ENCODE measurements at regions not wholly inside any gene's neighbourhood (a gene's known extent, or its start where the extent isn't known, plus 50 kb on each side); places are given as distances from the start of the nearest gene placed in this dataset.

DNA sequence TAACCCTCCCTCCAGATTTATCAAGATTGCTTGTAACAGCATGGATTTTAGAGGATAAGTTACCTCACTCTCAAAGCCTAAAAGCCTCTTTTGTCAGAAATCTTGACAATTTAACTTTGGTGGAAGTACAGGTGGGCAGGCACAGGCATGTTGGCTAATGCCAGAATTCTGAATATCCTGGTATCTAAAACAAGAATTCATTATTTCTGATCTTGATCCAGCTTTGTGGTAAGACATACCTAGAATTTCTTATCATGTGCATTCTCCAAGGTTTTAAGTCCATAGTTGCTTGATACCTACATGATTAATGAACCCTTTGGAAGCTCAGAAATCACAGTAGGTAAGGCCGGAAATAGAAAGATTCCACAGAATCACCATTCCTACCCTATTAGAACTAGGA, 109.9 kb upstream of the TTC14 start:
- H3K9me2 ChIP-seq (ENCODE audit: insufficient read depth): no peaks in the 10 kb centered on the region
- no peak for ATAC-seq
- Mint-ChIP-seq H3K27ac (no peak overlapping the region), H3K4me3 (no peak overlapping the region), H3K36me3 (ENCODE audit: low read depth) (no peaks in the 10 kb centered on the region), H3K4me1 (no peaks in the 10 kb centered on the region), H3K27me3 (ENCODE audit: insufficient read depth, low read depth, poor library complexity) (peaks cover 1% of the 10 kb centered on the region), H3K9me3 (peaks cover 3% of the 10 kb centered on the region; the same call in 1 of the 3 replicates)
- no peak overlapping the region for H3K4me3 ChIP-seq
- H3K27ac ChIP-seq (ENCODE audit: low read depth): no peak overlapping the region
- H4K20me1 ChIP-seq (replicated peaks; ENCODE audit: insufficient read depth): no peaks in the 10 kb centered on the region
- H3K4me1 ChIP-seq (ENCODE audit: insufficient read depth): no peaks in the 10 kb centered on the region
- H3K4me2 ChIP-seq: no peak overlapping the region
- no peak for DNase-seq (ENCODE audit: low spot score)
- H2AFZ ChIP-seq: peak overlapping the region; percentile 40; the same call in 1 of the 2 replicates
- no peaks in the 10 kb centered on the region for H3K79me2 ChIP-seq (replicated peaks; ENCODE audit: insufficient read depth)
- TF ChIP-seq EZH2phosphoT487 (IDR thresholded peaks at IDR 0.05; ENCODE audit: unreplicated experiment): no peak
- no peaks in the 10 kb centered on the region for H3F3A ChIP-seq (replicated peaks; ENCODE audit: low read depth)
- H3K36me3 ChIP-seq (ENCODE audit: insufficient read depth): no peaks in the 10 kb centered on the region
- H3K27me3 ChIP-seq (ENCODE audit: insufficient read depth): no peaks in the 10 kb centered on the region

GRCh38 chr3:180496995-180497394, 105.0 kb upstream of the TTC14 start:
- Histone ChIP-seq H3F3A (replicated peaks; ENCODE audit: low read depth) (no peaks in the 10 kb centered on the region), H3K79me2 (replicated peaks; ENCODE audit: insufficient read depth) (no peaks in the 10 kb centered on the region), H3K27me3 (ENCODE audit: insufficient read depth) (no peaks in the 10 kb centered on the region), H3K4me2 (no peak overlapping the region), H3K4me1 (ENCODE audit: insufficient read depth) (no peaks in the 10 kb centered on the region), H3K36me3 (ENCODE audit: insufficient read depth) (no peaks in the 10 kb centered on the region), H3K4me3 (no peak overlapping the region), H4K20me1 (replicated peaks; ENCODE audit: insufficient read depth) (no peaks in the 10 kb centered on the region), H3K9me2 (ENCODE audit: insufficient read depth) (0 out of 2 replicates have a peak, but pooled peaks cover 3% of the 10 kb centered on the region), H2AFZ (peak overlapping the region; percentile 67; the same call in 1 of the 2 replicates), H3K27ac (ENCODE audit: low read depth) (no peak overlapping the region)
- Mint-ChIP-seq H3K4me1 (no peaks in the 10 kb centered on the region), H3K4me3 (no peak overlapping the region), H3K27ac (no peak overlapping the region), H3K36me3 (ENCODE audit: low read depth) (peaks cover 9% of the 10 kb centered on the region; the same call in 2 of the 3 replicates), H3K27me3 (ENCODE audit: insufficient read depth, low read depth, poor library complexity) (peaks cover 2% of the 10 kb centered on the region), H3K9me3 (peaks cover 12% of the 10 kb centered on the region)
- no peak for DNase-seq (ENCODE audit: low spot score)
- no peak for ATAC-seq
- TF ChIP-seq STAT1 (IDR thresholded peaks at IDR 0.05; ENCODE audit: unreplicated experiment): no peak
- TF ChIP-seq JUNB (IDR thresholded peaks at IDR 0.05; ENCODE audit: unreplicated experiment): no peak
- TF ChIP-seq NANOG (IDR thresholded peaks at IDR 0.05; ENCODE audit: borderline replicate concordance): no peak
- TF ChIP-seq EZH2phosphoT487 (IDR thresholded peaks at IDR 0.05; ENCODE audit: unreplicated experiment): no peak
- TF ChIP-seq ZNF462 (CRISPR knock-in tag; IDR thresholded peaks at IDR 0.05): no peak
- TF ChIP-seq CTCF (conservative IDR thresholded peaks at IDR 0.05; ENCODE audit: low read depth in 2 of 2): no peak
- TF ChIP-seq ZNF331 (CRISPR knock-in tag; IDR thresholded peaks at IDR 0.05; ENCODE audit: low read depth): no peak
- TF ChIP-seq CREB1 (CRISPR knock-in tag; IDR thresholded peaks at IDR 0.05; ENCODE audit: low read depth): no peak
- TF ChIP-seq EZH2 (IDR thresholded peaks at IDR 0.05; ENCODE audit: low read depth, unreplicated experiment): no peak
- TF ChIP-seq, protein P1, sequence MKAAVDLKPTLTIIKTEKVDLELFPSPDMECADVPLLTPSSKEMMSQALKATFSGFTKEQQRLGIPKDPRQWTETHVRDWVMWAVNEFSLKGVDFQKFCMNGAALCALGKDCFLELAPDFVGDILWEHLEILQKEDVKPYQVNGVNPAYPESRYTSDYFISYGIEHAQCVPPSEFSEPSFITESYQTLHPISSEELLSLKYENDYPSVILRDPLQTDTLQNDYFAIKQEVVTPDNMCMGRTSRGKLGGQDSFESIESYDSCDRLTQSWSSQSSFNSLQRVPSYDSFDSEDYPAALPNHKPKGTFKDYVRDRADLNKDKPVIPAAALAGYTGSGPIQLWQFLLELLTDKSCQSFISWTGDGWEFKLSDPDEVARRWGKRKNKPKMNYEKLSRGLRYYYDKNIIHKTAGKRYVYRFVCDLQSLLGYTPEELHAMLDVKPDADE (IDR thresholded peaks at IDR 0.05): no peak
- no peak for TF ChIP-seq ZNF114 (CRISPR knock-in tag; IDR thresholded peaks at IDR 0.05)

Data from GM23338 (cell line).